ENCODE measurements at regions not wholly inside any gene's neighbourhood (a gene's known extent, or its start where the extent isn't known, plus 50 kb on each side); places are given as distances from the start of the nearest gene placed in this dataset.
"Not testable (repeated sequence)": the region's sequence is repeated elsewhere in the genome, so short reads cannot be mapped to it uniquely, and the experiment has no call there.

- DNase-seq = no peak
These were observed 196.3 kb downstream of the DCDC2C start for GRCh38 chr2:3899536-3900155.

GRCh38 chr2:3902131-3902530 is 198.8 kb downstream of the DCDC2C start:
- DNase-seq = no peak

GRCh38 chr2:3904061-3904460 is 200.7 kb downstream of the DCDC2C start:
- no peak for DNase-seq

GRCh38 chr2:3908498-3908897 is 205.1 kb downstream of the DCDC2C start:
- not testable (repeated sequence) for DNase-seq

GRCh38 chr2:3911882-3912455 is 208.6 kb downstream of the DCDC2C start:
- no peak for DNase-seq

GRCh38 chr2:3913166-3913565 is 209.8 kb downstream of the DCDC2C start:
- DNase-seq = no peak

- no peak for DNase-seq
These were observed 210.9 kb downstream of the DCDC2C start for GRCh38 chr2:3914241-3914640.

- DNase-seq = no peak
These were observed 223.7 kb downstream of the DCDC2C start for GRCh38 chr2:3927031-3927430.

- DNase-seq = no peak
These were observed 226.0 kb downstream of the DCDC2C start for GRCh38 chr2:3929374-3929773.

- no peak for DNase-seq
These were observed 226.9 kb downstream of the DCDC2C start for GRCh38 chr2:3930246-3930645.

GRCh38 chr2:3940661-3941060 is 237.3 kb downstream of the DCDC2C start:
- DNase-seq = no peak

GRCh38 chr2:3942841-3943240 is 239.5 kb downstream of the DCDC2C start:
- no peak for DNase-seq

- no peak for DNase-seq
These were observed 240.7 kb downstream of the DCDC2C start for GRCh38 chr2:3944071-3944470.

GRCh38 chr2:3944841-3945240 is 241.5 kb downstream of the DCDC2C start:
- no peak for DNase-seq

- DNase-seq = no peak
These were observed 244.8 kb downstream of the DCDC2C start for GRCh38 chr2:3948191-3948590.

GRCh38 chr2:3951131-3951954 is 248.0 kb downstream of the DCDC2C start:
- DNase-seq = no peak

- no peak for DNase-seq
These were observed 249.6 kb downstream of the DCDC2C start for GRCh38 chr2:3952866-3953516.

GRCh38 chr2:3954261-3954660 is 250.9 kb downstream of the DCDC2C start:
- no peak for DNase-seq

GRCh38 chr2:3956406-3956805 is 253.0 kb downstream of the DCDC2C start:
- no peak for DNase-seq

- DNase-seq = no peak
These were observed 253.5 kb downstream of the DCDC2C start for GRCh38 chr2:3956892-3957291.

GRCh38 chr2:3958465-3958864 is 255.1 kb downstream of the DCDC2C start:
- DNase-seq = no peak

- no peak for DNase-seq
These were observed 255.6 kb downstream of the DCDC2C start for GRCh38 chr2:3958969-3959368.

- no peak for DNase-seq
These were observed 256.0 kb downstream of the DCDC2C start for GRCh38 chr2:3959372-3959771.

- no peak for DNase-seq
These were observed 256.7 kb downstream of the DCDC2C start for GRCh38 chr2:3960106-3960505.
